HG02840 (cell line): ENCODE measurements at regions not wholly inside any gene's neighbourhood (a gene's known extent, or its start where the extent isn't known, plus 50 kb on each side); places are given as distances from the start of the nearest gene placed in this dataset.
"Not testable (repeated sequence)": the region's sequence is repeated elsewhere in the genome, so short reads cannot be mapped to it uniquely, and the experiment has no call there.

Experiments used
- ATAC-seq: cut with Tn5 transposase; IDR thresholded peaks from one replicate; pipeline ENCODE4 v1.9.1; 2021; ENCODE audit warnings: mild to moderate bottlenecking, moderate library complexity, moderate number of reproducible peaks; ENCODE audit not compliant: unreplicated experiment, low FRiP score

DNA sequence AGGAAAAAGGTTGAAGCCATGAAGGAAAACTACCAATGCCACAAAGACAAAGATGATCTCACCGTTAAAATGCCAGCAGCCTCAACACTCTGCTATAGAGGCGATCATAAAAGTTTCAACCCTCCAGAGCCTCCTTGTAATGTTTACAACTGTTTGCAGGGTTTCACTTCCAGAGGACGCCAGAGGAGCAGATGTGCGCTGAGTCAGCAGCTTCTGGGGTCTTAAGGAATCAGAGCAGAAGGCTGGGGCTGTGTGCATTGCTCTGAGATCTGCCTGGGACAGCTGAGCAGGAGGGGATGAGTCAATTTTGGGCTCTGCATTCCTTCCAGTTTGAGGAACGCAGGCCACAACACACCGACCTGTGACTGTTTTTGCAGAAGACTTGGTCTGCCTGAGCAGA is 98.3 kb downstream of the TMEM130 start:
- ATAC-seq: no peak

DNA sequence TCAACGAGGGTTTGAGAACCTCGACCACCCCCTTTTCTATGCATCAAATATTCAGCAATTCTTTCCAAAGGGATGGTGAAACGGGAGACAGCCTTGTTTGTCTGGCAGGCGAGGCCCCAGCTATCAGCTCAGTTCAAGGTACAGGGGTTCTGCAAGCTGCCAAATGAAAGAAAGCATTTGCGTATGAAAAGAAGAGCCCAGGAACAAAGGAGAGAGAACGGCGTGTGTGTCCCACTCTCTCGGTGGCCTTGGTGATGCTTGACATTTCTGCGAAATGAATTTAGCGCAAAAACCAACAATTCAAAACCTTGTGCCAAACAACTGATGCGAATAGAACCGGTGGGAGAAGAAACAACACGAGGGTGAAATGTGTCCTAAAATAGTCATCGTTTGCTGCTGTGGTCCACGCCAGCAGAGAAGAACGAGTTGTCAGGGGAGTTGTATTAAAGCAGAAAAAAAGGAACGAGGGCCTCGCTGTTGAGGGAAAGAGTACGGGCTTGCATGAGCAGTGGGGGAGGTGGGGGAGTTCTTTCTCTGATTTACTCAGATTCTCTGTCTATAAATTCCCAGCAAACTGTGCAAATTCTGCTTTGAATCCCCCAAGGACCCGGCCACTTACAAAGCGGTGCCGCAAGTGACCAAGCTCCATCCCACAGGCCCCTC is 97.7 kb downstream of the TMEM130 start:
- ATAC-seq: no peak

DNA sequence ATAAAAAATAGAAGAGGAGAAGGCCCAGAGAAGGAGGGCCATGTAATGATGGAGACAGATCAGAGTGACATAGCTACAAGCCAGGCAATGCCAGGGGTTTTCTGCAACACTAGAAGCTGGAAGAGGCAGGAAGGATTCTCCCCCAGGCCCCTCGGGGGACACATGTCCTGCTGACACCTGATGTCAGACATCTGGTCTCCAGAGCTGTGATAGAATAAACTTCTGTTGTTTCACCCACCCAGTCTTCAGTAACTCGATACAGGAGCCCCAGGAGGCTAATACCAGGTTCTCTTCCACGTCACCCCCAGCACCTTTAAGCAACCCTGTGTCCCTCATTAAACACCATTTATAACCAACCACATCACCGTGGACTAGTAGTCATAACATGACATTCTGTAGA is 94.9 kb downstream of the TMEM130 start:
- ATAC-seq: no peak

DNA sequence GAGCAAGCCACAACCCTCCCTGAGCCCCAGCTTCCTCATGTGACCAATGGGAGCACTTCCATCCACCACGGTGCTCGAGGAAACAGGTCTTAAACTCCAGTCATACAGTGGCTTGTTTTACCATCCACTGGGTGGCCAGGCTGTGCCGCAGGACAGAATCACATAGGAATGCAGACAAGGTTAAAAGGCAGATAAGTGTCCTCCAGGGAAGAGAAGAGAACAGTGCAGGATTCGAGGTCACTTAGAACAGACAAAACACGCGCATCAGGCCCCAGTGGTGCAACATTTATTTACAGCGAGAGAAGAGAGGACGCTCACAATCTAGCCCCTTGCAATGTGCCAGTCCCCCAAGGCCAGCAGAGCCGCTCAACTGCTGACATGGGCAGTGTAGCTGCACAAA is 92.8 kb downstream of the TMEM130 start:
- no peak for ATAC-seq

DNA sequence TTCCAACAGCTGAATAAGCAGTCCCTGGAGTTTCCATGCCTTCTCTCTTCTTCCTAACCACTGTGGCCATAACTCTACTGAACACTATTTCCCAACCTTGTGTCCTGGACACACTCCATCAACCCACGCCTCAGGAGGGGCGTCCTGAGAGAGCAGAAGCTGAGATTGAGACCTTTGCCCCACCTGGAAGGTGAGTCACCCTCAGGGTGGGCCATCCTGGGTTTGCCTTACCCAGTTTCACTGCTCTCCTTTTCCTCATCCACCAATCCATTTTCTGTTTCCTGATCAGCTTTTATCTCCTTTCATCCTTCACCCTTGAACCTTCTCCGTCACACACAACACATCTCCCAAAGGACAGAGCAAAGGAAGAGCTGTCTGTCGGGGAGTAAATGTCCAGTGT is 91.4 kb downstream of the TMEM130 start:
- no peak for ATAC-seq

DNA sequence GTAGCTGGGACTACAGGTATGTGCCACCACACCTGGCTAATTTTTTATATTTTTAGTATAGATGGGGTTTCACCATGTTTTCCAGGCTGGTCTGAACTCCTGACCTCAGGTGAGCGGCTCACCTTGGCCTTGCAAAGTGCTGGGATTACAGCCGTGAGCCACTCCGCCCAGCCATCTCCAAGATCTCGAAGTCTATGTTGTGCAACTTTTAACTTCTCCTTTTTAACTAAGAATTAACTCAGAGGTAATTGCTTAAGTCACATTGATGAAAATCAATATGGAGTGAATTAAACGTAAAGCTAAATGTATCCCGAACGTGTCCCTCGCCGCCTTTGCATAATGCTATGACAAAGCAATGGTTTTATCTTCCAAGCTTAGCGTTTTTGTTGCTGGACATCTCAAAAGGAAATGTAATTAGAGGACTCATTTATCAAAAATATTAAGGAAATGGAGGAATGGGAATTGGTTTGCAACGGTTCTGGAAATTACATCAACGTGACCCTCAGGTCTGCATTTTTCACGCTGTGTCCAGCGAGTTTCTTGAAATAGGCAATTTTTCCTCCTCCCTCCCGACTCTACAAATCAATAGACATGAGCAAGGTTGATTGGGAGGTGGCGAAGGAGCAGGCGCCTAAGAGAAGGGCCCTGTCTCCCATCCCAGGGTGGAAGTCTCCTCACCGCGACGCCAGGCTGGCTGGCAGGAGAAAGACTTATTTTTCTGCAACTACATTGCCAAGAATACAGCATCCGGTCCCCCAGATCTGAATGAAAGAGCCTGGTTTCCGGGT is 89.8 kb downstream of the TMEM130 start:
- no peak for ATAC-seq

DNA sequence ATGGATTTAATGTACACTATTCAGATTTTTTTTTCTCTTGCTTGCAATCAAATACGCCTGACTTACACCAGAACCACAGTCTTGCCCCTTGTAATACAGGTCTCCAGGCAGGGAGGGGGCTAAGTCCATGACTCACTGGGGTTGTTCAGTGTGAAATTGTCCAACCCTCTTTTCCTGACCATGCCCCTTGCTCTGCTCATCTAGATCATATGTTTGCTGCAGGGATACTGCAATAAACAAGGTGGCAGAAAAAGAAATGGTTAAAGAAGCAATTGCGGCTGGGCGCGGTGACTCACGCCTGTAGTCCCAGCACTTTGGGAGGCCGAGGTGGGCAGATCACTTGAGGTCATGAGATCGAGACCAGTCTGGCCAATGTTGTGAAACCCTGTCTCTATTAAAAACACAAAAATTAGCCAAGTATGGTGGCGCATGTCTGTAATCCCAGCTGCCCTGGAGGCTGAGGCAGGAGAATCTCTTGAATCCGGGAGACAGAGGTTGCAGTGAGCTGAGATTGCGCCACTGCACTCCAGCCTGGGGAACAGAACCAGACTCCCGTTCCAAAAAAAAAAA is 85.5 kb downstream of the TMEM130 start:
- ATAC-seq: no peak

DNA sequence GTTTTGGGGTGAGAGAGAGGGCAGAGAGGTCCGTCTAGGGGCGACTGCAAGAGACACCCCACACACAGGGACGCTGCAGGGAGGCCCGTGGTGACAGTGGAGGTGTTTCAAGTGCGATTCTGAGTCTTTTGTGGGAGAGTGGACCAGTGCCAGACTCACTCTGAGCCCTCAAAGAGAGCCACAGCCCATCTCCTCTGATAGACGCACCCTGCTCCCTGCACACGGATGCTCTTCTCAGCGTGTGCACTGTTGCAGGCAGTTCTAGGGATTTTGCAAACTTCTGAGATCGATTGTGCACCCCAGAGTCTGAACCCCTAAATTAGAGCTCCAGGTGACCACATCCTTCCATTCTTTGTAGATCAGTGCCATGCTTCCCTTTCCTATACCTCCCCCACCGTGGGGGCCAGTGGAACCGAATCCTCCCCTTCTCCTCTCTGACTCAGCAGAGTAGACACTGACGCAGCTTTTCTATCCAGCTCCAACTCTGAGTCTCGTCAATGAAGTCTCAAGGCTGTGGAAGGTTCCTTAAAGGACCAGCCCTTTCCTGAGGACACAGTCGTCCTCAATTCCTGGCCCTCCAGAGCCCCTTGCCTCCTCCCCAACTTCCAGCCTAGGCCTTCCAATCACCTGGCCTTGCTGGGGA is 83.8 kb downstream of the TMEM130 start:
- no peak for ATAC-seq

DNA sequence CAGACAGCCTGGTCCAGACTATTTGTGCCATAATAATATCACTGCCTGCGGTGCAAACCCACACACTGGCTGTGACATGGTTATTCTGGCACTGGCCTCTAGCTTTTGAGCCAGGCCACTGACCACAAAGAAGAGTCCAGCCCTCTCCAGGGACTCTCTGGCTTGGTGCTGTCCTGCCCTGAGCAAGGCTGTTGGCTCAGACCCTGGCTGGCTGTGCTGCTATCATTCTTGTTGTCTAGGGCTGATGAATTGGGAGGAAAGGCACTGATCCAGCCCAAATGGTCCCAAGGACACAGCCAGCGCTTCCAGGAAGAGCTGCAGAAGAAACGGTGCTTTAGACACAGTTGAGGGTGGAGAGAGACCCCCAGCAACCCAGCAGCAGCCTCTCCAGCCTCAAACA is 80.8 kb downstream of the TMEM130 start:
- no peak for ATAC-seq

DNA sequence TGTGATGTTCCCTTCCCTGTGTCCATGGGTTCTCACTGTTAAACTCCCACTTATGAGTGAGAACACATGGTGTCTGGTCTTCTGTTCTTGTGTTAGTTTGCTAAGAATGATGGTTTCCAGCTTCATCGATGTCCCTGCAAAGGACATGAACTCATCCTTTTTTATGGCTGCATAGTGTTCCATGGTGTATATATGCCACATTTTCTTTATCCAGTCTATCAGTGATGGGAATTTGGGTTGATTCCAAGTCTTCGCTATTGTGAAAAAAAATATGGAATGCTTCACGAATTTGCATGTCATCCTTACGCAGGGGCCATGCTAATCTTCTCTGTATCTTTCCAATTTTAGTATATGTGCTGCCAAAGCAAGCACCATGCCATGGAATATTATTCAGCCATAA is 75.4 kb downstream of the TMEM130 start:
- not testable (repeated sequence) for ATAC-seq

DNA sequence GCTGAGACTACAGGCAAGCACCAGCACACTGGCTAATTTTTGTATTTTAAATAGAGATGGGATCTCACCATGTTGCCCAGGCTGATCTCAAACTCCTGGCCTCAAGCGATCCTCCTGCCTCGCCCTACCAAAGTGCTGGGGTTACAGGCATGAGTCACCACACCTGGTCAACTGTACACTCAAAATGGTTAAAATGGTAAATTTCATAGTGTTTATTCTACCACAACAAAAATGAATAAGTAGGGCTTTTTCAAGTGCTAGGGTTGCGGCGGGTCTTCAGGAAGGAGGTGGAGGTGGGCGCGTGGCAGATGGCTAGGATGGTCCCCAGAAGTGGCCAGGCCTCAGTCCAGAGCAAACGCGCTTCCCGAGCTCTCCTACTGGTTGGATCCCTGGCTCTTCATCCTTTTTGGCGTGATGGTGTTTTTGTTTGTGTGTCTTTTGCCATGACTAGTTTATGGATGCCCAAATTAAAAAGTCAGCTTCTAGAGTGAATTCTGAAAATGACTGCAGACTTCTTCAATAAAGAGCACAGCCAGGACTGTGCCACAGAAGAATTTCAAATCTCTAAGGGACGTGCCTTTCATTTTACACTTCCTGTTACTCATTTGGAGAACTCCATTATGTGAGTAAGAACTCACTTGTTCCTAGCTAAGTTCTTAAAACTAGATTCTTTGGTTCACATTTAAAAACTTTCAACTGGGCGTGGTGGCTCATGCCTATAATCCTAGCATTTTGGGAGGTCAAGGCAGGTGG is 73.9 kb downstream of the TMEM130 start:
- peak; percentile 68 for ATAC-seq
